ENCODE measurements at regions not wholly inside any gene's neighbourhood (a gene's known extent, or its start where the extent isn't known, plus 50 kb on each side); places are given as distances from the start of the nearest gene placed in this dataset.

- TF ChIP-seq CTCF (IDR thresholded peaks at IDR 0.05; ENCODE audit: insufficient read depth, low read depth, low read length), result no peak
- no peak for TF ChIP-seq EZH2 (IDR thresholded peaks at IDR 0.05; ENCODE audit: insufficient read depth, low read length)
These were observed 221.6 kb downstream of the TFAP2A start for GRCh38 chr6:10193321-10193720.
